Osteoblast (primary cell): ENCODE measurements at regions not wholly inside any gene's neighbourhood (a gene's known extent, or its start where the extent isn't known, plus 50 kb on each side); places are given as distances from the start of the nearest gene placed in this dataset.

Experiments
- DNase-seq: peaks from one replicate; pipeline ENCODE4 v3.0.0; 2011; ENCODE audit warnings: low spot score, mixed read lengths; ENCODE audit not compliant: insufficient read length; ENCODE audit errors: missing footprints
- H2AFZ ChIP-seq: 2 replicates; pipeline ENCODE4 v1.6.0; 2011; ENCODE audit warnings: mild to moderate bottlenecking, low read length
- H3K27ac ChIP-seq: 2 replicates; pipeline ENCODE4 v1.5.1; 2011; ENCODE audit warnings: mild to moderate bottlenecking, low read depth, low read length, moderate library complexity
- H3K27me3 ChIP-seq: 2 replicates; pipeline ENCODE4 v1.6.0; 2012; ENCODE audit warnings: mild to moderate bottlenecking, control low read depth, inconsistent platforms, low read length, moderate library complexity; ENCODE audit not compliant: insufficient read depth
- H3K36me3 ChIP-seq: 2 replicates; pipeline ENCODE4 v1.5.1; 2011; ENCODE audit warnings: mild to moderate bottlenecking, low read length, control low read depth, moderate library complexity; ENCODE audit not compliant: insufficient read depth
- H3K4me1 ChIP-seq: 2 replicates; pipeline ENCODE4 v1.5.1; 2011; ENCODE audit warnings: mild to moderate bottlenecking, low read length, control low read depth, moderate library complexity; ENCODE audit not compliant: insufficient read depth
- H3K4me2 ChIP-seq: 2 replicates; pipeline ENCODE4 v1.6.0; 2011; ENCODE audit warnings: mild to moderate bottlenecking, low read length; ENCODE audit not compliant: insufficient read depth
- H3K4me3 ChIP-seq: fragments of 200-600 bp; sonication (generic); 3 replicates; pipeline ENCODE4 v1.5.1; 2012; ENCODE audit warnings: mild to moderate bottlenecking, low read length, inconsistent platforms; ENCODE audit not compliant: insufficient read depth
- H3K79me2 ChIP-seq: 2 replicates; pipeline ENCODE4 v1.6.0; 2012; ENCODE audit warnings: mild to moderate bottlenecking, low read length, control low read depth, inconsistent platforms; ENCODE audit not compliant: insufficient read depth
- H3K9me3 ChIP-seq: 2 replicates; pipeline ENCODE4 v1.5.1; 2011; ENCODE audit warnings: low read depth, low read length, control low read depth
- H4K20me1 ChIP-seq: 2 replicates; pipeline ENCODE4 v1.6.0; 2012; ENCODE audit warnings: mild to moderate bottlenecking, low read length, control low read depth; ENCODE audit not compliant: insufficient read depth
- CTCF ChIP-seq: IDR thresholded peaks from 2 replicates; pipeline ENCODE4 v1.5.1; 2011; ENCODE audit warnings: mild to moderate bottlenecking, low read depth, low read length, moderate library complexity; ENCODE audit errors: extremely low read depth

DNA sequence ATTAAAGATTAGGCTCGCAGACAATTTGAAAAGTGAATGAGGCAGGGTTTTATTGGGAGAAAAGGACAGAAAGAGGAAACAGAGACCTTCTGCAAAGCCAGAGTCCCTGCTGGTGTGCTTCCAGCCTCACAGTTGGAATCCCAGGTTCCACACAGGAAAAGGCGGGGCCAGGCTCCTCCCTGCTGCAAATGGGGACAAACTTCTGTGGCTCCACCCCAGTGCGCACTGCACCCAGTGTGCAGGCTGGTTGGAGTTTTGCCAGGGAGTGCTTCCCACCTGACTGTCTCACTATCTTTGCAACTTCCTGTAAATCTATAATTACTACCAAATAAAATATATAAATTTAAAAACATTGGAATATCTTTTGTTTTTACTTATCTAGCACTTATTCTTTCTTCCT is 386.0 kb upstream of the GRIN3A start:
- TF ChIP-seq CTCF = no peak
- Histone ChIP-seq H3K27me3 (no peaks in the 10 kb centered on the region), H3K4me3 (no peak overlapping the region), H2AFZ (no peak overlapping the region), H3K9me3 (peaks cover 2% of the 10 kb centered on the region), H3K79me2 (no peaks in the 10 kb centered on the region), H3K4me1 (no peaks in the 10 kb centered on the region), H3K27ac (no peak overlapping the region), H3K4me2 (no peak overlapping the region), H4K20me1 (no peaks in the 10 kb centered on the region), H3K36me3 (no peaks in the 10 kb centered on the region)
- no peak for DNase-seq

DNA sequence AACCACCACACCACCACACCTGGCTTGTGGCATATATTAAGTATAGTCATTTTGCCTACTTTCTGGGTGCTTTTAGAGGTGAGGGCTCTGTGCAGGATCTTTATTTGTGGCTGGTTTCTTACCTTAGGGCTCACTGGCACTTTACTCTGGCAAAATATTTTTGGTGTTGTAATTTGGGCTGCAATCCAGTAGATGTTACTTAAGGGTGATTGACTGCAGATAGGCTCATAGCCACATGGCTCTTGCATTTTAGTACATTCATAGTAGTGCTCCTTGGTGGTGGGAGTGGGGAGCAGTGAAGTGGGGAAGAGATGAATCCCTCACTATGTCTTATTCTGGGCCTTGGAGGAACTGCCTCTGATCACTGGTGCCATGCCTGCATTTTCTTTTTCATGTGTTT is 376.1 kb upstream of the GRIN3A start:
- Histone ChIP-seq H3K4me2 (no peak overlapping the region), H3K9me3 (peaks cover 7% of the 10 kb centered on the region), H4K20me1 (no peaks in the 10 kb centered on the region), H3K4me3 (no peak overlapping the region), H2AFZ (no peak overlapping the region), H3K27me3 (no peaks in the 10 kb centered on the region), H3K4me1 (no peaks in the 10 kb centered on the region), H3K36me3 (no peaks in the 10 kb centered on the region), H3K79me2 (no peaks in the 10 kb centered on the region), H3K27ac (no peak overlapping the region)
- no peak for TF ChIP-seq CTCF
- no peak for DNase-seq

DNA sequence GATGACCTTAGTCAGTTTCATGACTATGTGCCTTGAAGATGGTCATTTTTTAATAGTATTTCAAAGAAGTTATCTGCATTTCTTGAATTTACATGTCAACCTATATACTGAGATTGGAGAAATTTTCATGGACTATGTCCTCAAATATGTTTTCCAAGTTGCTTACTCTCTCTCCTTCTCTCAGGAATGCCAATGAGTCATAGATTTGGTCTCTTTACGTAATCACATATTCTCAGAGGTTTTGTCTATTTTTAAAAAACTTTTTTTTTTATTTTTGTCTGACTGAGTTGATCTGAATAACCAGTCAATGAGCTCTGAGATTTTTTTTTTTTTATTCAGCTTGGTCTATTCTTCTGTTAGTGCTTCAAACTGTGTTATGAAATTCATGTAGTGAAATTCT is 374.7 kb upstream of the GRIN3A start:
- DNase-seq = no peak

GRCh38 chr9:102106439-102106838 is 368.0 kb upstream of the GRIN3A start:
- no peak for DNase-seq
- no peak overlapping the region for H3K4me2 ChIP-seq
- H4K20me1 ChIP-seq = no peaks in the 10 kb centered on the region
- TF ChIP-seq CTCF = no peak
- H3K79me2 ChIP-seq = no peaks in the 10 kb centered on the region
- no peak overlapping the region for H2AFZ ChIP-seq
- H3K4me3 ChIP-seq = no peak overlapping the region
- H3K27ac ChIP-seq = no peak overlapping the region
- H3K36me3 ChIP-seq = no peaks in the 10 kb centered on the region
- H3K4me1 ChIP-seq = no peaks in the 10 kb centered on the region
- H3K27me3 ChIP-seq = no peaks in the 10 kb centered on the region
- H3K9me3 ChIP-seq = no peaks in the 10 kb centered on the region

More for the DNA sequence above, 374.7 kb upstream of the GRIN3A start:
- no peak overlapping the region for H3K4me3 ChIP-seq
- no peaks in the 10 kb centered on the region for H3K79me2 ChIP-seq
- no peak overlapping the region for H3K27ac ChIP-seq
- H3K4me2 ChIP-seq = no peak overlapping the region
- H2AFZ ChIP-seq = no peak overlapping the region
- no peaks in the 10 kb centered on the region for H4K20me1 ChIP-seq
- no peaks in the 10 kb centered on the region for H3K4me1 ChIP-seq
- peaks cover 7% of the 10 kb centered on the region for H3K9me3 ChIP-seq
- no peaks in the 10 kb centered on the region for H3K36me3 ChIP-seq
- H3K27me3 ChIP-seq = no peaks in the 10 kb centered on the region
- TF ChIP-seq CTCF = no peak
